T-helper 17 cell (primary cell): ENCODE measurements at regions not wholly inside any gene's neighbourhood (a gene's known extent, or its start where the extent isn't known, plus 50 kb on each side); places are given as distances from the start of the nearest gene placed in this dataset.
"Not testable (repeated sequence)": the region's sequence is repeated elsewhere in the genome, so short reads cannot be mapped to it uniquely, and the experiment has no call there.

Experiments used
- ATAC-seq: fragments of 150-1000 bp; cut with Tn5 transposase; 2 replicates; pipeline ENCODE4 v1.10.0; 2021; ENCODE audit warnings: mild to moderate bottlenecking, moderate library complexity
- DNase-seq, 3 donors: peaks; one replicate each; pipeline versions ENCODE4 v3.0.0 to v3.0.0-alpha.2; 2020 to 2021
- H3K9me3 ChIP-seq: one replicate; pipeline ENCODE4 v1.7.0; 2013; ENCODE audit warnings: low read length, mild to moderate bottlenecking; ENCODE audit not compliant: control insufficient read depth, poor library complexity, severe bottlenecking
- H3K27ac Mint-ChIP-seq: one replicate; pipeline ENCODE4 v1.8.0; 2022; ENCODE audit warnings: mild to moderate bottlenecking, moderate library complexity, mixed read lengths
- H3K27me3 Mint-ChIP-seq: one replicate; pipeline ENCODE4 v1.8.0; 2022; ENCODE audit warnings: mixed read lengths
- H3K36me3 Mint-ChIP-seq: one replicate; pipeline ENCODE4 v1.8.0; 2022; ENCODE audit warnings: low read depth, mixed read lengths
- H3K4me1 Mint-ChIP-seq: one replicate; pipeline ENCODE4 v1.8.0; 2022; ENCODE audit warnings: mild to moderate bottlenecking, mixed read lengths
- H3K4me3 Mint-ChIP-seq: one replicate; pipeline ENCODE4 v1.8.0; 2022; ENCODE audit warnings: mild to moderate bottlenecking, moderate library complexity, mixed read lengths

- no peak for DNase-seq
Observed at GRCh38 chr5:109570362-109570874, 119.3 kb upstream of the MAN2A1 start.

GRCh38 chr5:109567374-109568044 is 122.2 kb upstream of the MAN2A1 start:
- Mint-ChIP-seq H3K27ac (no peak overlapping the region), H3K36me3 (peaks cover 5% of the 10 kb centered on the region), H3K4me3 (no peak overlapping the region), H3K27me3 (peaks cover 27% of the 10 kb centered on the region), H3K4me1 (no peaks in the 10 kb centered on the region)
- no peak for DNase-seq
- ATAC-seq: no peak
- H3K9me3 ChIP-seq: no peaks in the 10 kb centered on the region

More at GRCh38 chr5:109570362-109570874, 119.3 kb upstream of the MAN2A1 start:
- Mint-ChIP-seq H3K4me1 (no peaks in the 10 kb centered on the region), H3K27ac (no peak overlapping the region), H3K27me3 (peaks cover 19% of the 10 kb centered on the region), H3K4me3 (no peak overlapping the region), H3K36me3 (peaks cover under 1% of the 10 kb centered on the region)
- H3K9me3 ChIP-seq: no peaks in the 10 kb centered on the region
- no peak for ATAC-seq

GRCh38 chr5:109566361-109566760 is 123.4 kb upstream of the MAN2A1 start:
- H3K27ac Mint-ChIP-seq: no peak overlapping the region
- H3K4me3 Mint-ChIP-seq: no peak overlapping the region
- peaks cover 5% of the 10 kb centered on the region for H3K36me3 Mint-ChIP-seq
- no peak for ATAC-seq
- H3K27me3 Mint-ChIP-seq: peaks cover 24% of the 10 kb centered on the region
- no peaks in the 10 kb centered on the region for H3K4me1 Mint-ChIP-seq
- no peaks in the 10 kb centered on the region for H3K9me3 ChIP-seq
- no peak for DNase-seq

- H3K27me3 Mint-ChIP-seq: peaks cover 17% of the 10 kb centered on the region
- H3K4me1 Mint-ChIP-seq: peaks cover 4% of the 10 kb centered on the region
- no peak overlapping the region for H3K27ac Mint-ChIP-seq
- H3K36me3 Mint-ChIP-seq: peaks cover 5% of the 10 kb centered on the region
- no peak overlapping the region for H3K4me3 Mint-ChIP-seq
- DNase-seq: no peak
- H3K9me3 ChIP-seq: no peaks in the 10 kb centered on the region
- ATAC-seq: no peak
Observed at GRCh38 chr5:109563739-109564138, 126.0 kb upstream of the MAN2A1 start.

- Mint-ChIP-seq H3K4me1 (peaks cover 9% of the 10 kb centered on the region), H3K27me3 (peaks cover 17% of the 10 kb centered on the region), H3K4me3 (no peak overlapping the region), H3K27ac (no peak overlapping the region), H3K36me3 (peaks cover 5% of the 10 kb centered on the region)
- no peak for DNase-seq
- no peaks in the 10 kb centered on the region for H3K9me3 ChIP-seq
- no peak for ATAC-seq
Observed at GRCh38 chr5:109563189-109563588, 126.5 kb upstream of the MAN2A1 start.

- peaks cover 5% of the 10 kb centered on the region for H3K36me3 Mint-ChIP-seq
- peaks cover 17% of the 10 kb centered on the region for H3K27me3 Mint-ChIP-seq
- H3K4me1 Mint-ChIP-seq: peaks cover 11% of the 10 kb centered on the region
- DNase-seq (no peak), ATAC-seq (no peak)
- H3K4me3 Mint-ChIP-seq: no peak overlapping the region
- no peak overlapping the region for H3K27ac Mint-ChIP-seq
- no peaks in the 10 kb centered on the region for H3K9me3 ChIP-seq
Observed at GRCh38 chr5:109562441-109562840, 127.3 kb upstream of the MAN2A1 start.

- DNase-seq: no peak
- Mint-ChIP-seq H3K27me3 (peaks cover 13% of the 10 kb centered on the region), H3K27ac (no peak overlapping the region), H3K36me3 (peaks cover 5% of the 10 kb centered on the region), H3K4me3 (no peak overlapping the region), H3K4me1 (peaks cover 11% of the 10 kb centered on the region)
- no peaks in the 10 kb centered on the region for H3K9me3 ChIP-seq
- ATAC-seq: no peak
Observed at GRCh38 chr5:109561447-109561846, 128.3 kb upstream of the MAN2A1 start.

GRCh38 chr5:109560554-109560953 is 129.2 kb upstream of the MAN2A1 start:
- H3K27me3 Mint-ChIP-seq: peaks cover 9% of the 10 kb centered on the region

GRCh38 chr5:109558952-109559351 is 130.8 kb upstream of the MAN2A1 start:
- Mint-ChIP-seq H3K4me3 (no peak overlapping the region), H3K4me1 (peaks cover 11% of the 10 kb centered on the region), H3K27ac (peak overlapping the region; percentile 49), H3K27me3 (no peaks in the 10 kb centered on the region), H3K36me3 (peaks cover 3% of the 10 kb centered on the region)
- ATAC-seq (no peak), DNase-seq (no peak)
- H3K9me3 ChIP-seq: no peaks in the 10 kb centered on the region

More at GRCh38 chr5:109560554-109560953, 129.2 kb upstream of the MAN2A1 start:
- DNase-seq (no peak), ATAC-seq (no peak)
- Mint-ChIP-seq H3K4me3 (no peak overlapping the region), H3K27ac (no peak overlapping the region), H3K4me1 (peaks cover 11% of the 10 kb centered on the region), H3K36me3 (peaks cover 5% of the 10 kb centered on the region)
- no peaks in the 10 kb centered on the region for H3K9me3 ChIP-seq

GRCh38 chr5:109558364-109558763 is 131.4 kb upstream of the MAN2A1 start:
- H3K9me3 ChIP-seq: no peaks in the 10 kb centered on the region
- H3K4me3 Mint-ChIP-seq: no peak overlapping the region
- peak overlapping the region; percentile 49 for H3K27ac Mint-ChIP-seq
- DNase-seq: no peak
- ATAC-seq: no peak
- H3K4me1 Mint-ChIP-seq: peaks cover 11% of the 10 kb centered on the region
- no peaks in the 10 kb centered on the region for H3K27me3 Mint-ChIP-seq
- H3K36me3 Mint-ChIP-seq: peaks cover 3% of the 10 kb centered on the region

- H3K4me3 Mint-ChIP-seq: no peak overlapping the region
- DNase-seq (no peak), ATAC-seq (no peak)
- H3K4me1 Mint-ChIP-seq: peaks cover 8% of the 10 kb centered on the region
- H3K27ac Mint-ChIP-seq: no peak overlapping the region
- no peaks in the 10 kb centered on the region for H3K9me3 ChIP-seq
- H3K27me3 Mint-ChIP-seq: no peaks in the 10 kb centered on the region
- H3K36me3 Mint-ChIP-seq: peaks cover 2% of the 10 kb centered on the region
Observed at GRCh38 chr5:109553846-109554245, 135.9 kb upstream of the MAN2A1 start.

GRCh38 chr5:109551234-109551633 is 138.5 kb upstream of the MAN2A1 start:
- not testable (repeated sequence) for ATAC-seq, H3K36me3 Mint-ChIP-seq, H3K4me3 Mint-ChIP-seq, H3K4me1 Mint-ChIP-seq, H3K27ac Mint-ChIP-seq, DNase-seq, H3K9me3 ChIP-seq, H3K27me3 Mint-ChIP-seq

- Mint-ChIP-seq H3K4me1 (no peaks in the 10 kb centered on the region), H3K4me3 (no peak overlapping the region), H3K36me3 (peaks cover 2% of the 10 kb centered on the region), H3K27me3 (no peaks in the 10 kb centered on the region), H3K27ac (no peak overlapping the region)
- no peak for DNase-seq
- H3K9me3 ChIP-seq: no peaks in the 10 kb centered on the region
- ATAC-seq: no peak
Observed at GRCh38 chr5:109550077-109550476, 139.7 kb upstream of the MAN2A1 start.

GRCh38 chr5:109546461-109546860 is 136.7 kb upstream of the PJA2 start:
- Mint-ChIP-seq H3K4me1 (no peaks in the 10 kb centered on the region), H3K4me3 (no peak overlapping the region), H3K27ac (no peak overlapping the region), H3K36me3 (no peaks in the 10 kb centered on the region), H3K27me3 (no peaks in the 10 kb centered on the region)
- no peaks in the 10 kb centered on the region for H3K9me3 ChIP-seq
- ATAC-seq (no peak), DNase-seq (no peak)
